NCI-H2081 (cell line): ENCODE measurements at regions not wholly inside any gene's neighbourhood (a gene's known extent, or its start where the extent isn't known, plus 50 kb on each side); places are given as distances from the start of the nearest gene placed in this dataset.

Experiments used
- DNase-seq, 2 experiments: peaks; one replicate each; lab custom pipeline; 2025; lab: John Stamatoyannopoulos, UW

DNA sequence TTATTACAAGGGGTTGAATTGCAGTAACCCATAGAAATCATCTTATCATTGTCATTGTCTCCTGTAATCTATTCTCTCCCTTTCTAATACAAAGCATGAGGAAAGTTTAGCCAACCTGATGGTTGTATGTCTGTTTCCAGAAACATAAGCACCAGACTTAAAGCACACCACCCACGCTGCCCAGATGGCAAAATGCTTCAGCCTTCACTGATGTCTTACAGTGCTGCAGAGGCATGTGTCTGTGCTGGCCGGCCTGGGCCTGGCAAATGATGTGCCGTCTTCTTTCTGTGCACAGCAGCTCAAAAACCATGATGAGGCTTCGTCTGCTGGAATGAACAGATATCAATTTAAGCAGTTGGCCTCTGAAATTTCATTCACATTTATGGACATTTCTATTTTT, 443.0 kb upstream of the RGPD4 start:
- no peak for DNase-seq

DNA sequence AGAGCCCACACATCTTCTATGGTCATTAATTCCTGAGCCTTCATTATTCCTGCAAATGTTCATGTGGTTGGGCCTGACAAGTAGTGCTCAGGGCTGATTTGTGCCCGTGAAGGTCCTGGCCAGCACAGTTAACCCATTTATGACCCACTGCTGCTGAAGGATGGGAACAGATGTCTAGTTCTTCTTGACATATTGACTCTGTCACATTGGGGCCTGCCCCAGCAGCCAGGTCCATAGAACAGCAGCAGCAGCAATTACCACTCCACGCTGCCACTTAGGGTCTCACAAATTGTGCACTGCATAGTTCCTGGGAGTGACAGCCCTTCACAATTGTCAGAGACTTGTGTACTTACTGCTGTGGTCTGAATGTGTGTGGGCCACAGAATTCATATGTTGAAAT, 442.3 kb upstream of the RGPD4 start:
- no peak for DNase-seq

DNA sequence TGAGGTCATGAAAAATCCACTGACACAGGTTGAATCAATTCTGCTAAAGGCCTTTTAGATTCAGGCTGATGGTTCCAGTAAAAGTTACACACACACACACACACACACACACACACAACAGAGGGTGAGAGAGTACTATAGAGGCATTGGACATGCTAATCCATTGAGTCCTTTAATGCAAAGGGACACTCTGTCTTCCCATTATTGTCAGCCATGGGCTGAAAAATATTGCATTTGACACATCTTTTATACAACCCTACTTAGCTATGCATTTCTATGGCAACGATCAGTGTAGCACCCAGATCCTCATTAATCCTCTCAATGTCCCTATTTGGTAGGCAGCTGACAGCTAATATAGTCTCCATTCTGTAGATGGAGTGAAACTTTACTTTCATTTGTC, 440.8 kb upstream of the RGPD4 start:
- no peak for DNase-seq

DNA sequence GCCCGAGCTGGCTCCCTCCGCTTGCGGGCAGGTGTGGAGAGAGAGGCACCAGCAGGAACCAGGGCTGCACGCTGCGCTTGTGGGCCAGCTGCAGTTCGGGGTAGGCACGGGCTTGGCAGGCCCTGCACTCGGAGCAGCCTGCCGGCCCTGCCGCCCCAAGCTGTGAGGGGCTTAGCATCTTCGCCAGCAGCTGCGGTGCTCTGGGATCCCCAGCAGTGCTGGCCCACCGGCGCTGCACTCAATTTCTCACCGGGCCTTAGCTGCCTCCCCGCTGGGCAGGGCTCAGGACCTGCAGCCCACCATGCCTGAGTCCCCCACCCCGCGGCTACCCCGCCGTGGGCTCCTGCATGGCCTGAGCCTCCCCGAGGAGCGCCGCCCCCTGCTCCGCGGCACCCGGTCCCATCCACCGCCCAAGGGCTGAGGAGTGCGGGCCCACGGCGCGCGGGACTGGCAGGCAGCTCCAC, 434.4 kb upstream of the RGPD4 start:
- no peak for DNase-seq

DNA sequence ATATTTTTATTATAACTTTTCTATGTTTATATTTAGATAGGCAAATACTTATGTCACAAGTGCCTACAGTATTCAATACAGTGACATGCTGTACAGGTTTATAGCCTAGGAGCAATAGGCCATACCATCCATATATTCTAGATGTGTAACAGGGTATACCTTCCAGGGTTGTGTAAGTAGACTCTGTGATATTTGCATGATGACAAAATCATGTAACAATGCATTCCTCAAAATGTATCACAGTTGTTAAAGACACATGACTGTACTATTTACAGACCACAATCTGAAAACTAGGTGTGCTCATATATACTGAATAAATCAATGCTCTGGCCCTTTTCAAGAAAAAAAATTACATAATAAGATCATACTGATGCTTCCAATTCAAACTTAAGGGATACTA, 433.2 kb upstream of the RGPD4 start:
- DNase-seq = no peak

DNA sequence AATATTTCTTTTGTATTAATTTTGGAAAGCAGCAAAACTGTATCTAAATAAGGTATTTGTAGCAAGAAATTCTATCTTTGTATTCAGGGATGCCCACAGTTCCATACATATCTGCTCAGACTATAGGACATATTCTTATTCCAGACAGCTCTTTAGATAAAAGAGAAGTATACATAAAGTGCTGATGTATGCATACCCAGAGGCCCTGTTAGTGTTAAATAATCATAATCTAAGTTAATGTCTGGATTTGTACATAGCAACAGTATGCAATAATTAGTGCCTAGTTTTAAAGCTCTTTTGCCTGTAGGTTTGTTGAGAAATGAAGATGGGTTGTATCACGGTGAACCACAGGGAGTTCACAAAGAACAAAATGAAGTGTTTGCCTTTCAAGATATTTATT, 428.0 kb upstream of the RGPD4 start:
- no peak for DNase-seq

DNA sequence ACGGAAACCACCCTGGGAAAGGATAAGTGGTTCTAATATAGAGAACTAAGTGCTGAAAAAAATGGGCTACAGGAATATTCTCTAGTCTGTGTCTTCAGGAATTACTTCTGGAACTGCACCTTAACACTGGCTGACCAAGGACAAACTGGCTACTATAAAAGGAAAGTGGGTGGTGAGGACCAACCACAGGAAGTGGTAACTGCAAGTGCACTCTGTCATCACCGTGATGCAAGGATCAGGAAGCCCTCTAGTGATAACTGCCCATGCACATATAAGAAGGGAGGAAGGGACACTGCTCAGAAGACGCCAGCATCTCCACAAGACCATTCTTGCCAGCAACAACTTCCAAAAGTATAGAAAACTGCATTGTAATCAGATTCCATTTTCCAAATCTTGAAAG, 424.4 kb upstream of the RGPD4 start:
- no peak for DNase-seq

DNA sequence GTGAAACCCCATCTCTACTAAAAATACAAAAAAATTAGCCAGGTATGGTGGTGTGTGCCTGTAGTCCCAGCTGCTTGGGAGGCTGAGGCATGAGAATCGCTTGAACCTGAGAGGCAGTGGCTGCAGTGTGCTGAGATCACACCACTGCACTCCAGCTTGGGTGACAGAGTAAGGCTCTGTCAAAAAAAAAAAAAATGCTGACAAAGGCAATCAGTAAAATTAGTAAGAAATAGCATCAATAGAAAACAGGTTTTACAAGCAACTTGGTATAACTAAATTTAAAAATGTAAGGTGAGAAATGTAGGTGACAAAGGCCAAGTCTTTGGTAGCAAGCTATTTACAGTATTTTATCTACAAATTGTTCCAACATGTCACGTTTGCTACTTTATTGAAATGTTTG, 421.4 kb upstream of the RGPD4 start:
- no peak for DNase-seq

DNA sequence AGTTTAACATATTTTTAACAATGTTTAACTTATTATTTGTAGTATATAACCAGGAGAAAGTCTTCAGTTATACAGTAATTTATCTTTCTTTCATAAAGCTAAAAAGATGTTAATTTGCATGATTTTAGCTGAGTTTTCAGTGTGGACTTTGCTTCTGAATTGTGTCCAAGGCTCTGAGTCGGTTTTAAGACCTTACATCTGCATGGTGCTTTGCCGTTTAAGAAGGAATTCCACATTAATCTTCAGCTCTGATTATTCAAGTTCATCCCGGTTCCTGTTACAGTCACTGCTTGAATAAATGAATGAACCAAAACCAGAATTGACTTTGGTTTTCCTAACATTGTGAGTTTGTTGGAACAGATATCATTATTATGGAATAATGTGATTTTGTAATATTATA, 419.7 kb upstream of the RGPD4 start:
- no peak for DNase-seq

DNA sequence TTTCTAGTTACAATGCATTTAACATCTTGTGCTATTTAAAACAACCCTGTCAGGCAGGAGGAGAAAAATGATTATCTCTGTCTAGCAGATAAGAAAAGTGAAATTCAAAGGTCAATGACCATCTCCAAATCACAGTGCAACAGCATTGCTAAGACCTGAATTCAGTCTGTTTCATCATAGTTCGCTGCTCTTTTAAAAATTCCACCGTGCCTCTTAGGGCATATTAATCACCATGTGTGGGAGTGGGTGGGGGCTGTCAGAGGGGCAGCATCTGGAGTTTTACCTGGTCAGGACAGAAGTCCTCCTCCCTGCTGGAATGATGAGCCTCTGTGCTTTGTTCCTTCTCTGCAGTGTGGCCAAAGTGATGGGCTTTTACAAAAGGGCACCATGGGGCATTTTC, 418.7 kb upstream of the RGPD4 start:
- DNase-seq = no peak

DNA sequence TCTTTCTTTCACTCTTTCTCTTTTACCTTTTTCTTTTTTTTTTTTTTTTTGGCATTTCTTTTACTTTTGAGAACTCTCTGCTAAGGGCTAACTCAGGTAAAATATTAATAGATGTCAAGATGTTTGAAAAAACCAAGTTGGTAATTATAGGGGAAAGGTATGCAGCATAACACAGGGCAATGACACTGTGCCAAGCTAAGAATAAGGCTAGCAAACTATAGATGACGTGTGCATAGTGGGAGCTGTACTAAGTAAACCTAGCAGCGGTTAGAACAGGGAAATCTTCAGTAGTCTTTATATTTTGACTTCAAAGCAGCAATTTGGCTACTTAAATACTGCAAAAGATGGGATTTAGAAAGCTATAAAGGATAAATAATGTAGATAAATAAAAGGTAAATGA, 415.4 kb upstream of the RGPD4 start:
- DNase-seq = no peak

DNA sequence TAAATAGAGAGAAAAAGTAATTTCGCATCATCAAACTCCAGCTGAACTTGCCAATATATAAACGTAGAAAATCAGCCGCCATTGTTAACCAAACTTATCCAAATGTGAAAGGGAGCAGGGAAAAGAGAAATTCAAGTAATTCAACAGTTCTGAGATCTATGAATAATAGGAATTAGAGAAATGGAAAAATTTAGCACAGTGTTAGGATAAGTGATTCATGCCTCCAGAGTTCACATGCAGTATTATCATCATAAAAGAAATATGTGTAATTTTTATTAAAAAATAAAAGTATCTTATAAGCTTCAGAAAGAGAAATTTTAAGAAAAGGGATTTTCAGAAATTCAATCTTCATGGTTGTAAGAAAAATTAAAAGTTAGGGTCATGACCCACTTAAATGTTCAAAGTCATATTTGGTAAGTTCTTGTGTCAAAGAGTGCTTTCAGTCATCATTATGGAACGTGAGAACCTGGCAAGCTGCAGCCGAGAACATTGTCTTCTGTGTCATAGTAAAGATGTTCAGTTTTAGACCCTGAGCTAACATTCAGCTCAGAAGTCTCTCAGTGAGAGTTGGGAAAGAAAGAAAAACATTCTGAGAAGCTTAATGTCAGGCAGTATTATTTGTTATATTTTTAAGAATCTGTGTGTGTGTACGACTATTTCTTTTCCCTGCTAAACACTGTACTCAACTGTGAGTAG, 414.3 kb upstream of the RGPD4 start:
- DNase-seq = no peak

DNA sequence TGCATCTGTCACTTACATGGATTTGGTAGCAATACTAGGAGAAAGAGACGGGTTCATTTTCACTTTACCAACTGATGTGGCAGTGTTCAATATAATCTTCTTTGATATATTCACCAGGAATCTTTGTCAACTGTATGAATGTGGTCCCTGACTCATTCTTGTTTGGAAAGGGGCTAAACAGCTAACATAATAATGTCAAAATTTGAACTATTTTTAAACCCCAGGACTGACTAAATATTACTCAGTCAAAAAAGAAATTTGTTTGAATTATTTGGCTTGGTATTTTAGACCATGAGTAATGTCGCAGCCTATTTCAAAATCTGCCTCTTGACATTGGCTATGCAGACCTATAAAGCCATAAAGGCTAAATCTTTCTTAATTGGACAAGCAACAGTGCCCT, 413.7 kb upstream of the RGPD4 start:
- DNase-seq = no peak

DNA sequence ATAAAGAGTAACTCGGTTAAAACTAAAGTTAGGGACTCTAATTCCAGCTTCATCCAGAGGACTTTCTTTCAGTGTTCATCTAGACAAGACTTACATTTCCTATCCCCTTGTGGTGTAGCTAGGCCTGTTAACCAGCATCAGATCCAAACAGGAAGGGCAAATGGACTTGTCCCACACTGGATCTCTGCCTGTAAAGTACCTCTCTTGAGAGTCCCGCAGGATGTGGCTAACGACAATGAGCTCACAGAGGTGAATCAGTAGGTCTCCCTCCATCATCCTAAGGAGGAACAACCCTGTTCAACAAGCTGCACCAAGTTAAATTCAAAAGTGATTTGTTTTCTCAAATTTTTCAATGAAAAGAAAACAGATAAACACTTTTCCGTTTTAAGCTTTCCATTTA, 412.3 kb upstream of the RGPD4 start:
- no peak for DNase-seq

DNA sequence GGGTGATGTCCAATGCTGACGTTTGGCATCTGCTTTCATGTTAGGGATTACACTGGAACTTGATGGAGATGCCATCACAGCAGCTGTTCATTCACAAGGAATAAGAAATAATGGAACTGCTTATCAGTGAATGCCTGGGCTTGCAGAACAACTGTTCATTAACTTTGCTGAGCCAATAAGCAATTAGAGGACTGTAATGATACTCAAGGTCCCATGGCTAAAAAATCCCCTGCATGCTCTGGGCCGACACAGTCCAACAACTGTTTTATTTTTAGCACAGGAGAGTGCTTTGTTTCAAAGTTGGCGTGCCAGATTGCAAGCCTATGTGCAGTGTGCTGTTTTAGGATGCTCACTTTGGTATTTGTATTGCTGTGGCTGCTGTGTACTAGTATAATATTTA, 408.0 kb upstream of the RGPD4 start:
- DNase-seq = no peak

DNA sequence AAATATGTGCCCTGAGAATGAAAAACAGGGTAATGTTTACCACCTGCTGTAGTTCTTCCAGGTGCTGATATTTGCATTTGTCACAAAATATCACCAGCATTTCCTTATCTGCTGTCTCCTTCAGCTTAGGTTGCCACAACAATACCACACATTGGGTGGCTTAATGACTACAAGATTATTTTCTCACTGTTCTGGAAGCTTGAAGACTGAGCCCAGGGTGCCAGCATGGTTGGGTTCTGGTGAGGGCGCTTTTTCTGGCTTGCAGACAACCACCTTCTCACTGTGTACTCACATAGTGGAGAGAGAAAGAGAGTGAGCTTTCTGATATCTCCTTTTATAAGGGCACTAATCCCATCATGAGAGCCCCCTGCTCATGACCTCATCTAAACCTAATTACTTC, 407.5 kb upstream of the RGPD4 start:
- DNase-seq = peak in 1 of 2 experiments; percentile 5

DNA sequence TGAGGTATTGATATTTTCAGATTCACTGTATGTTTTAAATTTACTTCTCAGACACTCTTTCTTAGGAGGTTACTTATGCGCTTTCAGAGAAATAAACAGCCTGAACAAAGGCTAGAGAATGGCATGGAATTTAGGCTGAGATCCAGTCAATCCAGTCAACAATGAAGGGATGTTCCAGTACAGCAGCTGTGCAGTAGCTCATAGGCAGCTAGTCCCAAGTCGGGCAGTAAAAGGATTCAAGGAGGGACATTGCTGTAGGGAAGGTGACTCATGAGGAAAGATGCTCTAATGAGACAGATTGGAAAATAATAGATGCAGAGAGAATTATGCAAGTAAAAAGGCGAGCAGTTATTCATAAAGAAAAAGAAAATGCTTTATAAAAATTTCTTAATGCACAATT, 397.9 kb upstream of the RGPD4 start:
- DNase-seq = no peak

DNA sequence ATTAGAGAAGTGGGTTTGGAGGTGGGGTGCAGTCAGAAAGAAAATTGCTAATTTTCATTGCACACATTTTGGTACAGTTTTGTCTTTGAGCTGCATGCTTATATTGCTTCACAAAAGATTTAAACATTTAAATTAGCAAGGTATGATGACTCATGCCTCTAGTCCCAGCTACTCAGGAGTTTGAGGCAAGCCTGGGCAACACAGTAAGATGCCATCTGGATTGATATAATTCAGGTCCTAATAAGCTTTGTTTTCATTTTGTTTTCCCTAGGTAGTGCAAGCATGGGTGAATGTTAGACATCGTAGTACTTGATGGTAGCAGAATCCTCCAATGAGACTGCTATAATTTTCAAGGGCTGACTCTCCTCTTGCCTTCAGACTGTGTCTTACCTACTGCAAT, 396.7 kb upstream of the RGPD4 start:
- no peak for DNase-seq

DNA sequence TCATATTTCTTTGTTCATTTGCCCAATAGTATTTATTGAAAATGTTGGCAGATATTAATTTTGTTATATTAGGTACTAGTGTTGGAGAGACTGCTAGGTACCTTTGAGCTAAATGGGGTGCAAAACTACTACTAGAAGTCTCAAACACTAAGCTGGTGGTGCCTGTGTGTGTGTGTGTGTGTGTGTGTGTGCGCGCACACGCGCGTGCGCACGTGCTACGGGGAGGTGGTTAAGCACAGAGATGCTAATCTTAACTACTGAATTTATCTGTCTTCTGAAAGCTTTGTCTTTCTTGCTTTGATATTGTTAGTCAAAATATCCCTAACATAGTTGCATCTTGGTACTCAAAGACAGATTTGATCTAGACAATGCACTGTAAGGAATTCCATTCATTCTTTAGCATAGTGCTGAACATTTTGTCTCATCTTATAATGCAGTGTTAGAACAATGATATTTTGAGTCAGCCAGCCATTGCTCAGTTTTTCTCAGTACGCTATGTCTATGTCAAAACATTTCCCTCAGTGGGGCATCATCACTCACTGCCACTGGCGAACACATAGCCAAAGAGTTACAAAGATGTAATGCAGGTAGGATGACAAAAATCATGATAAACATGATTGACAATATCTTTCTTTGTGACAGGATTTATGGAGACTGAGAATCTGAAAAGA, 396.0 kb upstream of the RGPD4 start:
- DNase-seq = no peak

DNA sequence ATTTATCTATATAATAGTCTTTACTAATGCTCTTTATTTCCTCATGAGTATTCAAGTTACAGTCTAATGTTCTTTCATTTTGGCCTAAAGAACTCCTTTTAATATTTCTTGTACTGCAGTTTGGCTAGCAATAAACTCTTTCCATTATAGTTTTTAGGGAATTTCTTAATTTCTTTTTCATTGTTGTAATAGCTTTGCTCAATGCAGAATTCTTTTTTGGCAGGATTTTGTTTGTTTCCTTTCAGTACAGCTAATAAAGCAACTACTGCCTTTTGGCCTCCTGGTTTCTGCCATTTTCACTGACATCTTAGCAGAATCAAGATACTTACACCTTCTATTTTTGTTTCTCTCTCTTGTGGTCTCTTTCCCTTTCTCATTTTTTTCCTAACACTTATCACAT, 390.4 kb upstream of the RGPD4 start:
- DNase-seq = no peak

DNA sequence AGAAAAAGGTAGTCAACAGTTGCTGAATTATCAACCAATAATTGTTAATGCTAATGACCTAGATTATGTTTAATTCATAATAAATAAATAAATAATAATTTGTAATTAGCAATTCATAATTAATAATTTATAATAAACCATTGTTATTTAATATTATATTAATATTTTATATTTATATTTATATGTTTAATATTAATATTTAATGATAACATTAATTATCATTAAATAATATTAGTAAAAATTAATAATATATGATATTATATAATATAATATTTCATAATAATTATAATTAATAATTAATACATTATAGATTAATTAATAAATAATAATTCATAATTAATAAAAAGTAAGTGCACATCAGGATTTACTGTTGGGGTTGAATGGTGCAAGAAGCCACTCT, 389.4 kb upstream of the RGPD4 start:
- DNase-seq = no peak

DNA sequence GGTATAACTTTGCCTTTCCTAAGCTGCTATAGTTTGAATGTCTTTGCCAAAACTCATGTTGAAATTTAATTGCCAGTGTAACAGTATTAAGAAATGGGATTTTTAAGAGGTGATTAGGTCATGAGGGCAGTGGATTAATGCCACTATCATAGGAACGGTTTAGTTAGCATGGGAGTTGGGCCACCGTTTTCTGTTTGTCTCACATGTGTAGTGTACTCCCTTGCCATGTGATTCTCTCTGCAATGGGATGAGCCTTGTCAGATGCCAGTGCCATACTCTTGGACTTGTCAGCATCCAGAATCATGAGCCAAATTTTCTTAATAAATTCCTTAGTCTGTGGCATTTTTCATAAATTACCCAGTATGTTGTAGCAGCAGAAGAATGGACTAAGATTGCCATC, 388.9 kb upstream of the RGPD4 start:
- DNase-seq = no peak

DNA sequence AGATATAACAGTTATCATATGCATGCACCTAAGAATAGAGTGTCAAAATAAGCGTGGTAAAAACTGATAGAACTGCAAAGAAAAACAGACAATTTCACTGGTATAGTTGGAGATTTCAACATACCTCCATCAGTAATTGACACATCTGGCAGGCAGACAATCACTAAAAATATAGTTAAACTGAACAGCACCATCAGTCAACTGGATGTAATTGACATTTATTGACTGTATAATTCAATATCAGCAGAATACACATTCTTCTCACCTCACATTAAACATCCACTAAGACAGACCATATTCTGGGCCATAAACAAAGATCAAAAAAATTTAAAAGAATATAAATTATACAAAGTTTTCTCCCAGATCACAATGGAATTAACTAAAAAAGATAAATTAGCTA, 378.5 kb upstream of the RGPD4 start:
- no peak for DNase-seq

DNA sequence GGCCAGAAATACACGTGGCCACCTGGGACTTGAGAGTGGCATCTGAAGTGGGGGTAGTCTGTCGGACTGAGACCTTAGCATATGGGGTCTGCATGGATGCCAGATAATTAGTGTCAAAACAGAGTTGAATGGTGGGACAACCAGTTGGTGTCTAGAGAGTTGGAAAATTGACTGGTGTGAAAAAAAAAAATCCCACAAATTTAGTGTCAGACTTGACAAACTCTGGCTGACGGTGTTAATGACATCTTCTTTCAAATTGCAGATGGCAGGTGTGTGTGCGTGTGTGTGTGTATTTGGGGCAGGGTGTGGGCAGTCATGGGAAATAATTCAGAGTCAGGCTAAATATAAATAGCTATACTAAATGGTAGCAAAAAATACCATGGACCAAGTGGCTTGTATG, 365.4 kb upstream of the RGPD4 start:
- no peak for DNase-seq
